H1 (cell line): ENCODE measurements at regions not wholly inside any gene's neighbourhood (a gene's known extent, or its start where the extent isn't known, plus 50 kb on each side); places are given as distances from the start of the nearest gene placed in this dataset.
"Not testable (repeated sequence)": the region's sequence is repeated elsewhere in the genome, so short reads cannot be mapped to it uniquely, and the experiment has no call there.

Experiments
- CTCF ChIA-PET: fragments of 300-600 bp; sonication (Branson Sonifier 250); formaldehyde crosslinking; loops from one replicate; lab custom pipeline; 2021; ENCODE audit not compliant: partially characterized antibody; lab: Charles Lee
- POLR2A ChIA-PET: fragments of 300-600 bp; sonication (Branson Sonifier 250); formaldehyde crosslinking; loops from one replicate; lab custom pipeline; 2021; ENCODE audit warnings: inconsistent platforms; ENCODE audit not compliant: partially characterized antibody; lab: Charles Lee
- DNase-seq, 2 experiments: peaks; one replicate each; pipeline versions ENCODE4 v3.0.0 to v3.0.0-alpha.2; 2010 to 2022; ENCODE audit warnings: low spot score in 2 of 2, low read depth in 1 of 2, mixed read lengths in 1 of 2
- FAIRE-seq: peaks from 2 replicates; lab custom pipeline; 2011; peaks lifted over from hg19 to GRCh38; lab: Jason Lieb, UNC
- H2AFZ ChIP-seq: 2 replicates; pipeline ENCODE4 v1.8.1; 2012; ENCODE audit warnings: low read length, inconsistent platforms
- H2AK5ac ChIP-seq: 2 replicates; pipeline ENCODE4 v1.6.1; 2013; ENCODE audit warnings: low read depth, low read length
- H2BK120ac ChIP-seq: replicated peaks from 2 replicates; pipeline ENCODE3; 2013; ENCODE audit warnings: low read depth, low read length, inconsistent platforms
- H2BK12ac ChIP-seq: 2 replicates; pipeline ENCODE4 v1.6.1; 2013; ENCODE audit warnings: low read depth, low read length
- H2BK15ac ChIP-seq: 2 replicates; pipeline ENCODE4 v1.6.1; 2013; ENCODE audit warnings: low read length
- H2BK20ac ChIP-seq: 2 replicates; pipeline ENCODE4 v1.6.1; 2013; ENCODE audit warnings: low read length
- H2BK5ac ChIP-seq: 2 replicates; pipeline ENCODE4 v1.6.1; 2013; ENCODE audit warnings: low read depth, low read length
- H3K14ac ChIP-seq: 2 replicates; pipeline ENCODE4 v1.6.1; 2013; ENCODE audit warnings: inconsistent platforms; ENCODE audit not compliant: insufficient read length
- H3K18ac ChIP-seq: 2 replicates; pipeline ENCODE4 v1.6.1; 2013; ENCODE audit warnings: low read length; ENCODE audit errors: extremely low read depth
- H3K23ac ChIP-seq: 2 replicates; pipeline ENCODE4 v1.6.1; 2013; ENCODE audit warnings: inconsistent platforms; ENCODE audit not compliant: insufficient read length
- H3K23me2 ChIP-seq: 2 replicates; pipeline ENCODE4 v1.6.1; 2013; ENCODE audit warnings: low read depth, low read length
- H3K27ac ChIP-seq: 2 replicates; pipeline ENCODE4 v1.6.1; 2011; ENCODE audit warnings: low read depth, low read length, inconsistent platforms
- H3K27me3 ChIP-seq, 4 experiments: replicated peaks in 1 of 4; 1 replicate in 1 of 4; 2 replicates in 3 of 4; pipeline versions ENCODE4 v1.6.1 to v1.8.1; 2011 to 2013; ENCODE audit warnings: low read length in 3 of 4, mild to moderate bottlenecking in 3 of 4, inconsistent platforms in 2 of 4, mixed read lengths in 2 of 4, moderate library complexity in 1 of 4; ENCODE audit not compliant: control insufficient read depth in 3 of 4, insufficient read depth in 3 of 4; ENCODE audit errors: extremely low read depth in 1 of 4
- H3K36me3 ChIP-seq, 4 experiments: 2 replicates each; pipeline versions ENCODE4 v1.6.1 to v1.8.1; 2011 to 2013; ENCODE audit warnings: mild to moderate bottlenecking in 4 of 4, low read length in 3 of 4, moderate library complexity in 2 of 4, control low read depth in 1 of 4, inconsistent platforms in 1 of 4; ENCODE audit not compliant: insufficient read depth in 4 of 4, control insufficient read depth in 2 of 4
- H3K4ac ChIP-seq: replicated peaks from 2 replicates; pipeline ENCODE3; 2013; ENCODE audit warnings: low read length, low read depth, mixed read lengths, inconsistent platforms; ENCODE audit not compliant: insufficient read length
- H3K4me1 ChIP-seq, 4 experiments: replicated peaks in 1 of 4; 1 replicate in 1 of 4; 2 replicates in 3 of 4; pipeline versions ENCODE4 v1.6.1 to v1.8.1; 2011 to 2013; ENCODE audit warnings: low read length in 3 of 4, inconsistent platforms in 2 of 4, mixed read lengths in 1 of 4; ENCODE audit not compliant: insufficient read depth in 4 of 4, control insufficient read depth in 3 of 4
- H3K4me2 ChIP-seq, 2 experiments: 2 replicates each; pipeline versions ENCODE4 v1.6.1 to v1.8.1; 2011 to 2013; ENCODE audit warnings: low read depth in 2 of 2, low read length in 2 of 2, control low read depth in 1 of 2, inconsistent platforms in 1 of 2, mild to moderate bottlenecking in 1 of 2; ENCODE audit not compliant: insufficient read depth in 1 of 2
- H3K4me3 ChIP-seq, 4 experiments: fragments of 200-600, 300-600 bp in 1 of 4; sonication (generic), shearing (Covaris generic), sonication (Bioruptor Twin) in 1 of 4; 2 replicates each; pipeline versions ENCODE4 v1.5.1 to v1.8.1; 2011 to 2016; ENCODE audit warnings: low read length in 4 of 4, low read depth in 3 of 4, control low read depth in 2 of 4, inconsistent platforms in 2 of 4, mild to moderate bottlenecking in 2 of 4, mixed read lengths in 1 of 4, moderate library complexity in 1 of 4; ENCODE audit not compliant: insufficient read depth in 2 of 4; ENCODE audit errors: extremely low read depth in 1 of 4
- H3K56ac ChIP-seq: replicated peaks from 2 replicates; pipeline ENCODE3; 2013; ENCODE audit warnings: low read depth, mild to moderate bottlenecking, mixed read lengths, low read length, inconsistent platforms; ENCODE audit not compliant: insufficient read length
- H3K79me1 ChIP-seq: 2 replicates; pipeline ENCODE4 v1.6.1; 2013; ENCODE audit warnings: low read depth, low read length, control low read depth
- H3K79me2 ChIP-seq, 2 experiments: 2 replicates each; pipeline versions ENCODE4 v1.6.1 to v1.8.1; 2012 to 2013; ENCODE audit warnings: low read length in 2 of 2, mild to moderate bottlenecking in 2 of 2, inconsistent platforms in 1 of 2; ENCODE audit not compliant: insufficient read depth in 2 of 2, control insufficient read depth in 1 of 2
- H3K9ac ChIP-seq, 4 experiments: replicated peaks in 1 of 4; 1 replicate in 1 of 4; 2 replicates in 3 of 4; pipeline versions ENCODE4 v1.6.1 to v1.8.1; 2011 to 2013; ENCODE audit warnings: low read depth in 3 of 4, low read length in 3 of 4, control low read depth in 2 of 4, mild to moderate bottlenecking in 2 of 4, moderate library complexity in 2 of 4, inconsistent platforms in 1 of 4; ENCODE audit errors: extremely low read depth in 1 of 4
- H3K9me3 ChIP-seq, 2 experiments: 2 replicates each; pipeline versions ENCODE4 v1.6.1 to v1.8.1; 2012 to 2013; ENCODE audit warnings: mild to moderate bottlenecking in 2 of 2, moderate library complexity in 2 of 2, control low read depth in 1 of 2, inconsistent platforms in 1 of 2, low read depth in 1 of 2, low read length in 1 of 2, mixed read lengths in 1 of 2; ENCODE audit not compliant: insufficient read depth in 2 of 2
- H4K20me1 ChIP-seq, 2 experiments: replicated peaks in 1 of 2; 2 replicates each; pipeline versions ENCODE3 to v1.8.1; 2011 to 2013; ENCODE audit warnings: inconsistent platforms in 2 of 2, low read length in 2 of 2, mild to moderate bottlenecking in 1 of 2; ENCODE audit not compliant: insufficient read depth in 2 of 2, control insufficient read depth in 1 of 2
- H4K5ac ChIP-seq: 2 replicates; pipeline ENCODE4 v1.6.1; 2013; ENCODE audit warnings: low read length, low read depth, mixed read lengths, inconsistent platforms; ENCODE audit not compliant: insufficient read length
- H4K8ac ChIP-seq: 2 replicates; pipeline ENCODE4 v1.8.0; 2013; ENCODE audit warnings: mild to moderate bottlenecking, moderate library complexity, low read length, inconsistent platforms; ENCODE audit not compliant: insufficient read depth; ENCODE audit errors: extremely low read depth
- H4K91ac ChIP-seq: replicated peaks from 2 replicates; pipeline ENCODE3; 2013; ENCODE audit warnings: low read length, mixed read lengths, inconsistent platforms; ENCODE audit not compliant: insufficient read length
- WGBS, 2 experiments: shearing (Covaris generic) in 1 of 2; methylation state at CpG; one replicate each; pipeline versions ENCODE4 v1.1.6 to v1.1.7; 2013 to 2015; ENCODE audit warnings: low lambda C conversion rate in 2 of 2, mixed read lengths in 2 of 2, inconsistent platforms in 1 of 2, low coverage in 1 of 2, missing lambda C conversion rate in 1 of 2; ENCODE audit not compliant: insufficient replicate concordance in 2 of 2, insufficient coverage in 1 of 2, insufficient read length in 1 of 2; ENCODE audit errors: extremely low coverage in 1 of 2, missing lambda C conversion rate in 1 of 2; 5-methylcytosine and 5-hydroxymethylcytosine counted together

DNA sequence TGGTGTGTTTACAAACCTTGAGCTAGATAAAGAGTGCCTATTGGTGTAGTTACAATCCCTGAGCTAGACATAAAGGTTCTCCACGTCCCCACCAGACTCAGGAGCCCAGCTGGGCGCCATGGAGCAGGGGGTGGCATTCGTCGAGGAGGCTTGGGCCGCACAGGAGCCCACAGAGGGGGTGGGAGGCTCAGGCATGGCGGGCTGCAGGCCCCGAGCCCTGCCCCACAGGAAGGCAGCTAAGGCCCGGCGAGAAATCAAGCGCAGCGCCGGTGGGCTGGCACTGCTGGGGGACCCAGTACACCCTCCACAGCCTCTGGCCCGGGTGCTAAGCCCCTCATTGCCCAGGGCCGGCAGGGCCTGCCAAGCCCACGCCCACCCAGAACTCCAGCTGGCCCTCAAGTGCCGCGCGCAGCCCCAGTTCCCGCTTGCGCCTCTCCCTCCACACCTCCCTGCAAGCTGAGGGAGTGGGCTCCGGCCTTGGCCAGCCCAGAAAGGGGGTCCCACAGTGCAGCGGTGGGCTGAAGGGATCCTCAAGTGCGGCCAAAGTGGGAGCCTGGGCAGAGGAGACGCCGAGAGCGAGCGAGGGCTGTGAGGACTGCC, 562.1 kb upstream of the LUZP2 start:
- H3K4ac ChIP-seq, H2BK5ac ChIP-seq, H3K27me3 ChIP-seq, H2BK120ac ChIP-seq, DNase-seq, H3K4me1 ChIP-seq, H3K4me2 ChIP-seq, H2AFZ ChIP-seq, H2BK12ac ChIP-seq, H3K18ac ChIP-seq, H3K14ac ChIP-seq, H4K91ac ChIP-seq, CTCF ChIA-PET, H3K79me1 ChIP-seq, H4K8ac ChIP-seq, H3K27ac ChIP-seq, POLR2A ChIA-PET, FAIRE-seq, H3K79me2 ChIP-seq, H4K5ac ChIP-seq, H2BK15ac ChIP-seq, H2BK20ac ChIP-seq, H3K56ac ChIP-seq, H4K20me1 ChIP-seq, H3K23me2 ChIP-seq, H3K4me3 ChIP-seq, H3K23ac ChIP-seq, H3K9ac ChIP-seq, H3K9me3 ChIP-seq, H3K36me3 ChIP-seq, H2AK5ac ChIP-seq: not testable (repeated sequence)
- WGBS, 2 experiments: 92% methylated on average over 14 of the region's 27 CpGs; no CpG with 5 or more reads in 1 of the 2 experiments

DNA sequence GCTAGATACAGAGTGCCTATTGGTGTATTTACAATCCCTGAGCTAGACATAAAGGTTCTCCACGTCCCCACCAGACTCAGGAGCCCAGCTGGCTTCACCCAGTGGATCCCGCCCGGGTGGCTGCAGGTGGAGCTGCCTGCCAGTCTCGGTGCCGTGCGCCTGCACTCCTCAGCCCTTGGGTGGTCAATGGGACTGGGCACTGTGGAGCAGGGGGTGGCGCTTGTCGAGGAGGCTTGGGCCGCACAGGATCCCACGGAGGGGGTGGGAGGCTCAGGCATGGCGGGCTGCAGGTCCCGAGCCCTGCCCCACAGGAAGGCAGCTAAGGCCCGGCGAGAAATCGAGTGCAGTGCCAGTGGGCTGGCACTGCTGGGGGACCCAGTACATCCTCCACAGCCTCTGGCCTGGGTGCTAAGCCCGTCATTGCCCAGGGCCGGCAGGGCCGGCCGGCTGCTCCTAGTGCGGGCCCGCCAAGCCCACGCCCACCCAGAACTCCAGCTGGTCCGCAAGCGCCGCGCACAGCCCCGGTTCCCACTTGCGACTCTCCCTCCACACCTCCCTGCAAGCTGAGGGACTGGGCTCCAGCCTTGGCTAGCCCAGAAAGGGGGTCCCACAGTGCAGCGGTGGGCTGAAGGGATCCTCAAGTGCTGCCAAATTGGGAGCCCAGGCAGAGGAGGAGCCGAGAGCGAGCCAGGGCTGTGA, 554.6 kb upstream of the LUZP2 start:
- H3K27me3 ChIP-seq, FAIRE-seq, H3K4me3 ChIP-seq, DNase-seq, H3K9me3 ChIP-seq, H3K23ac ChIP-seq, H3K79me2 ChIP-seq, H3K18ac ChIP-seq, H3K4ac ChIP-seq, H2BK120ac ChIP-seq, H2BK15ac ChIP-seq, H3K4me2 ChIP-seq, H3K4me1 ChIP-seq, H2BK20ac ChIP-seq, POLR2A ChIA-PET, H2AFZ ChIP-seq, H2BK12ac ChIP-seq, H3K23me2 ChIP-seq, H3K36me3 ChIP-seq, H3K9ac ChIP-seq, H3K27ac ChIP-seq, H2BK5ac ChIP-seq, H4K8ac ChIP-seq, H2AK5ac ChIP-seq, H3K14ac ChIP-seq, H4K91ac ChIP-seq, H4K5ac ChIP-seq, H3K56ac ChIP-seq, H3K79me1 ChIP-seq, H4K20me1 ChIP-seq: not testable (repeated sequence)
- WGBS, 2 experiments: 90% methylated on average over 5 of the region's 31 CpGs; no CpG with 5 or more reads in 1 of the 2 experiments
- CTCF ChIA-PET: interaction anchor here (1.1 to 1.4 kb wide), 3 partner anchors 11 to 403 kb away, joined by 3 read pairs; no protein-coding TSS in a partner anchor
